A673 (cell line): ENCODE measurements at regions not wholly inside any gene's neighbourhood (a gene's known extent, or its start where the extent isn't known, plus 50 kb on each side); places are given as distances from the start of the nearest gene placed in this dataset.

Experiments
- BruUV-seq: library from RNA; stranded (reverse); fragments of 400-500 nt; replicated peaks from 2 replicates; lab custom pipeline; 2021; lab: Mats Ljungman, UMichigan
- CTCF ChIA-PET: fragments of 300-600 bp; sonication (Branson Sonifier 250); formaldehyde crosslinking; loops from one replicate; lab custom pipeline; 2022; ENCODE audit warnings: antibody characterized with exemption; lab: Charles Lee
- POLR2A ChIA-PET: fragments of 300-600 bp; sonication (Branson Sonifier 250); formaldehyde crosslinking; loops from one replicate; lab custom pipeline; 2022; ENCODE audit warnings: antibody characterized with exemption; ENCODE audit not compliant: low non-redundant PET; lab: Charles Lee
- DNase-seq: peaks from one replicate; pipeline ENCODE4 v3.0.0-alpha.2; 2015; ENCODE audit warnings: low spot score
- H3K27ac ChIP-seq: fragments of 200-600 bp; sonication (generic); 2 replicates; pipeline ENCODE4 v1.5.1; 2016; ENCODE audit warnings: mixed run types, low read depth, mild to moderate bottlenecking, mixed read lengths, antibody characterized with exemption, low read length; ENCODE audit not compliant: poor library complexity, severe bottlenecking
- H3K27me3 ChIP-seq: fragments of 200-600 bp; sonication (generic); replicated peaks from 2 replicates; pipeline ENCODE4 v1.6.1; 2017; ENCODE audit warnings: mixed run types, low read depth, mild to moderate bottlenecking, mixed read lengths, antibody characterized with exemption, low read length; ENCODE audit not compliant: insufficient read depth, poor library complexity
- H3K36me3 ChIP-seq: fragments of 200-600 bp; sonication (generic); 2 replicates; pipeline ENCODE4 v1.6.1; 2016; ENCODE audit warnings: mixed run types, mild to moderate bottlenecking, mixed read lengths, antibody characterized with exemption, low read length; ENCODE audit not compliant: insufficient read depth, poor library complexity, severe bottlenecking
- H3K4me1 ChIP-seq: fragments of 200-600 bp; sonication (generic); 2 replicates; pipeline ENCODE4 v1.6.1; 2017; ENCODE audit warnings: mixed run types, mild to moderate bottlenecking, mixed read lengths, antibody characterized with exemption, low read length; ENCODE audit not compliant: insufficient read depth, poor library complexity, severe bottlenecking
- H3K4me3 ChIP-seq: fragments of 200-600 bp; sonication (generic); 2 replicates; pipeline ENCODE4 v1.5.1; 2016; ENCODE audit warnings: low read depth, mixed run types, mild to moderate bottlenecking, mixed read lengths, low read length; ENCODE audit not compliant: poor library complexity, severe bottlenecking
- H3K9me3 ChIP-seq: fragments of 200-600 bp; sonication (generic); 2 replicates; pipeline ENCODE4 v1.6.1; 2016; ENCODE audit warnings: mixed run types, low read depth, mild to moderate bottlenecking, mixed read lengths, antibody characterized with exemption, low read length; ENCODE audit not compliant: poor library complexity, severe bottlenecking
- EZH2 ChIP-seq: fragments of 200-600 bp; sonication (generic); IDR thresholded peaks from 2 replicates; pipeline ENCODE4 v1.6.1; 2017; ENCODE audit warnings: borderline replicate concordance, low read depth, mild to moderate bottlenecking, mixed read lengths, antibody characterized with exemption, low read length; ENCODE audit not compliant: poor library complexity, severe bottlenecking
- intact Hi-C: fragments of 100-400 bp; cut with micrococcal nuclease; formaldehyde crosslinking; loops from one replicate; pipeline ENCODE4 v1.10.0; 2022; ENCODE audit not compliant: unreplicated experiment
- TF ChIP-seq, protein P1 (sequence below): fragments of 300-800, 200-600 bp; sonication (generic); conservative IDR thresholded peaks from 2 replicates; pipeline ENCODE4 v1.5.1; 2017; ENCODE audit warnings: low read depth, mild to moderate bottlenecking, antibody characterized with exemption, low read length, moderate library complexity, mixed read lengths

DNA sequence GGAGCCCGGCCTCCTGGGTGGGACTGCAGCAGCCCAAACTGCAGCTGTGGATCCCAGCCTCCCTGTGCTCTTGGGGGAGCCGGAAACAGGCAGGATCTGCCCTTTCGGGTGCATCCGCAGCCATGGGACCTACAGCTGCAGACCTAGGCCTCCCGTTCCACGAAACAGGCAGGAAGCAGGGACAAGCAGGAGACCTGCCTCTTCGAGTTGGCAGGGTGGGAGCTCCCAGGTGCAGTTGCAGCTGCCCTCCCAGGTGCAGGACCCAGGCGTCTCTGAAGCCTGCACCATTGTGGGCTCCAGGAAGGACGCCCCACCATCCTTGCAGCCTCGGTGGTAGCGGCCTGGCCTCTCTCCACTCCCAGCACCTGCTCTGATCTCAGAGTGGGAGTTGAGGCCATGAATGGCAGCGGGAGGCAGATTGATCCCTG is 189.0 kb upstream of the KLHL1 start:
- ChIA-PET POLR2A (no interaction called here), CTCF (no interaction called here)
- Histone ChIP-seq H3K9me3 (peaks cover 5% of the 10 kb centered on the region), H3K27ac (no peak overlapping the region), H3K4me3 (no peak overlapping the region), H3K4me1 (no peaks in the 10 kb centered on the region), H3K27me3 (no peaks in the 10 kb centered on the region), H3K36me3 (no peaks in the 10 kb centered on the region)
- intact Hi-C loops = no loop called here
- no peak for DNase-seq
- no TSS peak for BruUV-seq
- TF ChIP-seq EZH2 = no peak

- no peak overlapping the region for H3K27ac ChIP-seq
- H3K9me3 ChIP-seq = no peaks in the 10 kb centered on the region
- no TSS peak for BruUV-seq
- no peaks in the 10 kb centered on the region for H3K27me3 ChIP-seq
- no peak overlapping the region for H3K4me3 ChIP-seq
- no peaks in the 10 kb centered on the region for H3K36me3 ChIP-seq
- POLR2A ChIA-PET = no interaction called here
- CTCF ChIA-PET = no interaction called here
- intact Hi-C loops = no loop called here
- no peak for DNase-seq
- TF ChIP-seq EZH2 = no peak
- TF ChIP-seq, protein P1, sequence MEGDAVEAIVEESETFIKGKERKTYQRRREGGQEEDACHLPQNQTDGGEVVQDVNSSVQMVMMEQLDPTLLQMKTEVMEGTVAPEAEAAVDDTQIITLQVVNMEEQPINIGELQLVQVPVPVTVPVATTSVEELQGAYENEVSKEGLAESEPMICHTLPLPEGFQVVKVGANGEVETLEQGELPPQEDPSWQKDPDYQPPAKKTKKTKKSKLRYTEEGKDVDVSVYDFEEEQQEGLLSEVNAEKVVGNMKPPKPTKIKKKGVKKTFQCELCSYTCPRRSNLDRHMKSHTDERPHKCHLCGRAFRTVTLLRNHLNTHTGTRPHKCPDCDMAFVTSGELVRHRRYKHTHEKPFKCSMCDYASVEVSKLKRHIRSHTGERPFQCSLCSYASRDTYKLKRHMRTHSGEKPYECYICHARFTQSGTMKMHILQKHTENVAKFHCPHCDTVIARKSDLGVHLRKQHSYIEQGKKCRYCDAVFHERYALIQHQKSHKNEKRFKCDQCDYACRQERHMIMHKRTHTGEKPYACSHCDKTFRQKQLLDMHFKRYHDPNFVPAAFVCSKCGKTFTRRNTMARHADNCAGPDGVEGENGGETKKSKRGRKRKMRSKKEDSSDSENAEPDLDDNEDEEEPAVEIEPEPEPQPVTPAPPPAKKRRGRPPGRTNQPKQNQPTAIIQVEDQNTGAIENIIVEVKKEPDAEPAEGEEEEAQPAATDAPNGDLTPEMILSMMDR = no peak
- H3K4me1 ChIP-seq = no peaks in the 10 kb centered on the region
Observed at GRCh38 chr13:70284371-70284770, 176.1 kb upstream of the KLHL1 start.

GRCh38 chr13:70275841-70276240 is 167.6 kb upstream of the KLHL1 start:
- no peak overlapping the region for H3K27ac ChIP-seq
- H3K4me3 ChIP-seq = no peak overlapping the region
- ChIA-PET CTCF (no interaction called here), POLR2A (no interaction called here)
- TF ChIP-seq, protein P1 = no peak
- TF ChIP-seq EZH2 = no peak
- H3K9me3 ChIP-seq = no peaks in the 10 kb centered on the region
- intact Hi-C loops = no loop called here
- H3K36me3 ChIP-seq = no peaks in the 10 kb centered on the region
- no peak for DNase-seq
- no TSS peak for BruUV-seq
- H3K27me3 ChIP-seq = no peaks in the 10 kb centered on the region
- H3K4me1 ChIP-seq = no peaks in the 10 kb centered on the region

- Histone ChIP-seq H3K27me3 (no peaks in the 10 kb centered on the region), H3K4me1 (no peaks in the 10 kb centered on the region), H3K4me3 (no peak overlapping the region), H3K27ac (no peak overlapping the region), H3K36me3 (no peaks in the 10 kb centered on the region), H3K9me3 (no peaks in the 10 kb centered on the region)
- ChIA-PET POLR2A (no interaction called here), CTCF (no interaction called here)
- intact Hi-C loops = no loop called here
- TF ChIP-seq EZH2 = no peak
- TF ChIP-seq, protein P1 = no peak
- BruUV-seq = no TSS peak
- no peak for DNase-seq
Observed at GRCh38 chr13:70255406-70255991, 147.2 kb upstream of the KLHL1 start.
